AG08395 (cell line): ENCODE measurements at regions not wholly inside any gene's neighbourhood (a gene's known extent, or its start where the extent isn't known, plus 50 kb on each side); places are given as distances from the start of the nearest gene placed in this dataset.
A peak's percentile ranks its signal among the peaks of the same experiment; 100 is the strongest.

ENCODE experiments used
- DNase-seq: peaks from one replicate; pipeline ENCODE4 v3.0.0; 2012; ENCODE audit warnings: mixed read lengths, low spot score

GRCh38 chr4:38189445-38189844 lies 229.2 kb downstream of the PTTG2 start:
- peak; percentile 48 for DNase-seq

- DNase-seq: peak; percentile 68
Observed at GRCh38 chr4:38190717-38191178, 230.6 kb downstream of the PTTG2 start.

GRCh38 chr4:38192516-38192915 lies 232.3 kb downstream of the PTTG2 start:
- no peak for DNase-seq

GRCh38 chr4:38193236-38193863 lies 233.2 kb downstream of the PTTG2 start:
- no peak for DNase-seq

- no peak for DNase-seq
Observed at GRCh38 chr4:38194047-38194602, 233.9 kb downstream of the PTTG2 start.

- DNase-seq: no peak
Observed at GRCh38 chr4:38195486-38195885, 235.3 kb downstream of the PTTG2 start.

- DNase-seq: no peak
Observed at GRCh38 chr4:38195911-38196310, 235.7 kb downstream of the PTTG2 start.

- DNase-seq: no peak
Observed at GRCh38 chr4:38202242-38202641, 242.0 kb downstream of the PTTG2 start.

GRCh38 chr4:38203609-38204008 lies 243.4 kb downstream of the PTTG2 start:
- DNase-seq: no peak

- DNase-seq: no peak
Observed at GRCh38 chr4:38204339-38205035, 244.3 kb downstream of the PTTG2 start.

GRCh38 chr4:38205261-38205660 lies 245.1 kb downstream of the PTTG2 start:
- DNase-seq: no peak

GRCh38 chr4:38207110-38207457 lies 246.9 kb downstream of the PTTG2 start:
- no peak for DNase-seq

- no peak for DNase-seq
Observed at GRCh38 chr4:38209654-38210053, 249.5 kb downstream of the PTTG2 start.

- DNase-seq: peak; percentile 6
Observed at GRCh38 chr4:38210396-38211114, 250.4 kb downstream of the PTTG2 start.

GRCh38 chr4:38211885-38212284 lies 251.7 kb downstream of the PTTG2 start:
- no peak for DNase-seq

- DNase-seq: no peak
Observed at GRCh38 chr4:38213083-38213805, 253.0 kb downstream of the PTTG2 start.

GRCh38 chr4:38222892-38223291 lies 262.7 kb downstream of the PTTG2 start:
- DNase-seq: no peak

- no peak for DNase-seq
Observed at GRCh38 chr4:38223306-38223705, 263.1 kb downstream of the PTTG2 start.

- DNase-seq: no peak
Observed at GRCh38 chr4:38223782-38224236, 263.6 kb downstream of the PTTG2 start.

- DNase-seq: no peak
Observed at GRCh38 chr4:38224850-38225249, 264.7 kb downstream of the PTTG2 start.

- no peak for DNase-seq
Observed at GRCh38 chr4:38226170-38226569, 266.0 kb downstream of the PTTG2 start.
